H1 (cell line): ENCODE measurements at regions not wholly inside any gene's neighbourhood (a gene's known extent, or its start where the extent isn't known, plus 50 kb on each side); places are given as distances from the start of the nearest gene placed in this dataset.

Source experiments
- CEBPB ChIP-seq: IDR thresholded peaks from 2 replicates; pipeline ENCODE4 v1.6.1; 2012; ENCODE audit warnings: low read depth, low read length
- CTCF ChIP-seq, 3 experiments: IDR thresholded peaks; 1 replicate in 2 of 3; 2 replicates in 1 of 3; pipeline versions ENCODE4 v1.5.1 to v1.6.1; 2011; ENCODE audit warnings: low read length in 3 of 3, mild to moderate bottlenecking in 3 of 3, inconsistent platforms in 2 of 3, low read depth in 1 of 3, moderate library complexity in 1 of 3; ENCODE audit not compliant: insufficient read depth in 1 of 3; ENCODE audit errors: control extremely low read depth in 1 of 3
- EP300 ChIP-seq, 2 experiments: IDR thresholded peaks; 1 replicate in 1 of 2; 2 replicates in 1 of 2; pipeline ENCODE4 v1.6.1; 2011 to 2012; ENCODE audit warnings: low read depth in 2 of 2, low read length in 2 of 2, mild to moderate bottlenecking in 2 of 2, borderline replicate concordance in 1 of 2, inconsistent platforms in 1 of 2, moderate library complexity in 1 of 2
- EZH2 ChIP-seq: fragments of 200-600 bp; sonication (generic); IDR thresholded peaks from 2 replicates; pipeline ENCODE4 v1.7.1; 2012; ENCODE audit warnings: low read depth, mild to moderate bottlenecking, moderate library complexity, low read length, inconsistent platforms; ENCODE audit not compliant: severe bottlenecking
- MAX ChIP-seq: IDR thresholded peaks from 2 replicates; pipeline ENCODE4 v1.6.1; 2012; ENCODE audit warnings: inconsistent platforms
- PHF8 ChIP-seq: fragments of 200-600 bp; sonication (generic); conservative IDR thresholded peaks from 2 replicates; pipeline ENCODE4 v1.7.1; 2012; ENCODE audit warnings: low read depth, mild to moderate bottlenecking, inconsistent platforms, low read length, moderate library complexity
- POLR2A ChIP-seq, 2 experiments: IDR thresholded peaks; 1 replicate in 1 of 2; 2 replicates in 1 of 2; pipeline ENCODE4 v1.6.1; 2011; ENCODE audit warnings: low read depth in 2 of 2, low read length in 2 of 2, mild to moderate bottlenecking in 2 of 2; ENCODE audit errors: control extremely low read depth in 1 of 2
- SIRT6 ChIP-seq: IDR thresholded peaks from one replicate; pipeline ENCODE4 v1.7.1; 2012; ENCODE audit warnings: low read length, inconsistent platforms
- SP2 ChIP-seq: IDR thresholded peaks from 2 replicates; pipeline ENCODE4 v1.6.1; 2012; ENCODE audit warnings: mild to moderate bottlenecking, low read length, inconsistent platforms
- TAF7 ChIP-seq: optimal IDR thresholded peaks from 2 replicates; pipeline ENCODE3; 2011; ENCODE audit warnings: low read depth, mild to moderate bottlenecking, inconsistent platforms, low read length, moderate library complexity, borderline replicate concordance
- TEAD4 ChIP-seq: IDR thresholded peaks from 2 replicates; pipeline ENCODE4 v1.6.1; 2012; ENCODE audit warnings: low read depth, low read length, inconsistent platforms, mixed read lengths
- ZNF274 ChIP-seq: IDR thresholded peaks from 2 replicates; pipeline ENCODE4 v1.7.0; 2012; ENCODE audit warnings: low read length, borderline replicate concordance; ENCODE audit errors: extremely low read depth

- TF ChIP-seq CTCF (IDR thresholded peaks at IDR 0.05; ENCODE audit: control extremely low read depth in 1 of 3, insufficient read depth in 1 of 3, low read depth in 1 of 3, low read length in 3 of 3) (no peak), ZNF274 (no peak), TAF7 (no peak), SP2 (no peak), EP300 (IDR thresholded peaks at IDR 0.05; ENCODE audit: borderline replicate concordance in 1 of 2, low read depth in 2 of 2, low read length in 2 of 2) (no peak), CEBPB (no peak), TEAD4 (no peak), PHF8 (no peak), SIRT6 (no peak), POLR2A (IDR thresholded peaks at IDR 0.05; ENCODE audit: control extremely low read depth in 1 of 2, low read depth in 2 of 2, low read length in 2 of 2) (no peak), MAX (no peak), EZH2 (no peak)
Observed at GRCh38 chr4:96295143-96295741, 455.3 kb downstream of the PDHA2 start.
